Panc1 (cell line): ENCODE measurements at regions not wholly inside any gene's neighbourhood (a gene's known extent, or its start where the extent isn't known, plus 50 kb on each side); places are given as distances from the start of the nearest gene placed in this dataset.

Source experiments
- ATAC-seq: fragments of 200-7000 bp; cut with Tn5 transposase; 2 replicates; pipeline ENCODE4 v1.9.1; 2020; ENCODE audit warnings: mild to moderate bottlenecking, moderate library complexity
- BruUV-seq: library from RNA; stranded (reverse); fragments of 400-500 nt; replicated peaks from 2 replicates; lab custom pipeline; 2021; lab: Mats Ljungman, UMichigan
- CTCF ChIA-PET: fragments of 300-600 bp; sonication (Branson Sonifier 250); formaldehyde crosslinking; loops from one replicate; lab custom pipeline; 2022; ENCODE audit warnings: antibody characterized with exemption; lab: Charles Lee
- POLR2A ChIA-PET: fragments of 300-600 bp; sonication (Branson Sonifier 250); formaldehyde crosslinking; loops from one replicate; lab custom pipeline; 2022; ENCODE audit warnings: antibody characterized with exemption; lab: Charles Lee
- DNase-seq: peaks from one replicate; pipeline ENCODE4 v3.0.0-alpha.2; 2010; ENCODE audit warnings: low read depth, low spot score
- H3K27ac ChIP-seq: 2 replicates; pipeline ENCODE4 v1.5.1; 2011; ENCODE audit warnings: mild to moderate bottlenecking, low read length, inconsistent platforms
- H3K27me3 ChIP-seq: fragments of 200-500 bp; sonication (Bioruptor generic); 2 replicates; pipeline ENCODE4 v1.6.0; 2014; ENCODE audit warnings: low read length, inconsistent platforms; ENCODE audit not compliant: control insufficient read depth, insufficient read depth
- H3K36me3 ChIP-seq: fragments of 200-500 bp; sonication (Bioruptor generic); 2 replicates; pipeline ENCODE4 v1.5.1; 2014; ENCODE audit warnings: inconsistent platforms, mild to moderate bottlenecking, low read length, moderate library complexity; ENCODE audit not compliant: control insufficient read depth, insufficient read depth
- H3K4me1 ChIP-seq: 2 replicates; pipeline ENCODE4 v1.5.1; 2011; ENCODE audit warnings: inconsistent platforms, mild to moderate bottlenecking, low read length, moderate library complexity; ENCODE audit not compliant: control insufficient read depth, insufficient read depth
- H3K4me3 ChIP-seq, 2 experiments: 2 replicates each; pipeline ENCODE4 v1.5.1; 2011 to 2012; ENCODE audit warnings: low read depth in 2 of 2, low read length in 2 of 2, mild to moderate bottlenecking in 2 of 2, inconsistent platforms in 1 of 2, moderate library complexity in 1 of 2
- H3K9me3 ChIP-seq: fragments of 200-500 bp; sonication (Bioruptor generic); 2 replicates; pipeline ENCODE4 v1.5.1; 2014; ENCODE audit warnings: low read depth, mild to moderate bottlenecking, inconsistent platforms, low read length, moderate library complexity; ENCODE audit not compliant: control insufficient read depth, insufficient read depth
- CTCF ChIP-seq: fragments of 450-650 bp; IDR thresholded peaks from 2 replicates; pipeline ENCODE4 v1.5.1; 2017; ENCODE audit warnings: mild to moderate bottlenecking
- POLR2AphosphoS5 ChIP-seq: IDR thresholded peaks from 2 replicates; pipeline ENCODE4 v1.6.1; 2012; ENCODE audit warnings: mild to moderate bottlenecking, low read depth, low read length, moderate library complexity
- REST ChIP-seq, 2 experiments: IDR thresholded peaks; 2 replicates each; pipeline ENCODE4 v1.6.1; 2011 to 2012; ENCODE audit warnings: low read depth in 2 of 2, control low read depth in 1 of 2, low read length in 1 of 2, mild to moderate bottlenecking in 1 of 2, moderate library complexity in 1 of 2; ENCODE audit not compliant: insufficient read depth in 1 of 2
- SIN3A ChIP-seq: IDR thresholded peaks from 2 replicates; pipeline ENCODE4 v1.6.1; 2012; ENCODE audit warnings: low read depth, mild to moderate bottlenecking, low read length, moderate library complexity, borderline replicate concordance; ENCODE audit not compliant: insufficient read depth
- TCF7L2 ChIP-seq: IDR thresholded peaks from 2 replicates; pipeline ENCODE4 v1.6.1; 2011; ENCODE audit warnings: mild to moderate bottlenecking, low read depth, low read length, inconsistent platforms
- in situ Hi-C: cut with HindIII; loops from 2 replicates; pipeline ENCODE4 v1.10.0; 2016; ENCODE audit warnings: low sequenced_read_pairs, low pct_unique_long_range_greater_than_20kb
- intact Hi-C: fragments of 100-400 bp; cut with micrococcal nuclease; formaldehyde crosslinking; loops from one replicate; pipeline ENCODE4 v1.10.0; 2022; ENCODE audit not compliant: unreplicated experiment

- TF ChIP-seq CTCF: no peak
- TF ChIP-seq SIN3A: no peak
- TF ChIP-seq TCF7L2: no peak
- TF ChIP-seq POLR2AphosphoS5: no peak
- TF ChIP-seq REST (IDR thresholded peaks at IDR 0.05; ENCODE audit: insufficient read depth in 1 of 2, low read depth in 2 of 2, low read length in 1 of 2): no peak
- Histone ChIP-seq H3K27me3 (no peaks in the 10 kb centered on the region), H3K4me1 (no peaks in the 10 kb centered on the region), H3K4me3 (no peak overlapping the region), H3K27ac (no peak overlapping the region), H3K9me3 (no peaks in the 10 kb centered on the region), H3K36me3 (no peaks in the 10 kb centered on the region)
- intact Hi-C loops (no loop called here), in situ Hi-C loops (no loop called here)
- no peak for ATAC-seq
- CTCF ChIA-PET: no interaction called here
- no TSS peak for BruUV-seq
- POLR2A ChIA-PET: no interaction called here
- no peak for DNase-seq
These were observed 427.3 kb upstream of the ST6GAL2 start for GRCh38 chr2:107313316-107313715.

- TF ChIP-seq TCF7L2: no peak
- TF ChIP-seq CTCF: no peak
- ATAC-seq: no peak
- in situ Hi-C loops: no loop called here
- Histone ChIP-seq H3K36me3 (no peaks in the 10 kb centered on the region), H3K27ac (no peak overlapping the region), H3K9me3 (no peaks in the 10 kb centered on the region), H3K4me1 (no peaks in the 10 kb centered on the region), H3K27me3 (no peaks in the 10 kb centered on the region), H3K4me3 (no peak overlapping the region)
- ChIA-PET CTCF (no interaction called here), POLR2A (no interaction called here)
- no peak for DNase-seq
- intact Hi-C loops: no loop called here
- BruUV-seq: no TSS peak
These were observed 434.9 kb upstream of the ST6GAL2 start for GRCh38 chr2:107320881-107321280.

- no peak for DNase-seq
- POLR2A ChIA-PET: no interaction called here
These were observed 436.4 kb upstream of the ST6GAL2 start for GRCh38 chr2:107322416-107322815.

More at GRCh38 chr2:107322416-107322815, 436.4 kb upstream of the ST6GAL2 start:
- Histone ChIP-seq H3K4me3 (no peak overlapping the region), H3K4me1 (no peaks in the 10 kb centered on the region), H3K9me3 (no peaks in the 10 kb centered on the region), H3K27ac (no peak overlapping the region), H3K27me3 (no peaks in the 10 kb centered on the region), H3K36me3 (no peaks in the 10 kb centered on the region)
- CTCF ChIA-PET: no interaction called here
- no TSS peak for BruUV-seq
- intact Hi-C loops: no loop called here
- TF ChIP-seq POLR2AphosphoS5 (no peak), REST (IDR thresholded peaks at IDR 0.05; ENCODE audit: insufficient read depth in 1 of 2, low read depth in 2 of 2, low read length in 1 of 2) (no peak), TCF7L2 (no peak), SIN3A (no peak), CTCF (no peak)
- in situ Hi-C loops: no loop called here
- no peak for ATAC-seq
